Activated B cell treated with CpG ODN at 0.5 μM for 24 hours (primary cell): ENCODE measurements at regions not wholly inside any gene's neighbourhood (a gene's known extent, or its start where the extent isn't known, plus 50 kb on each side); places are given as distances from the start of the nearest gene placed in this dataset.

Source experiments
- ATAC-seq: fragments of 200-7000 bp; cut with Tn5 transposase; one replicate; pipeline ENCODE4 v1.10.0; 2021; ENCODE audit warnings: low read depth, mild to moderate bottlenecking, moderate library complexity
- CTCF ChIA-PET: fragments of 350-600 bp; sonication (Branson Sonifier 250); formaldehyde crosslinking; loops from one replicate; lab custom pipeline; 2021; ENCODE audit warnings: antibody characterized with exemption; lab: Charles Lee
- POLR2A ChIA-PET: fragments of 350-600 bp; sonication (Branson Sonifier 250); formaldehyde crosslinking; loops from one replicate; lab custom pipeline; 2021; ENCODE audit warnings: antibody characterized with exemption; lab: Charles Lee
- DNase-seq: peaks from one replicate; pipeline ENCODE4 v3.0.0; 2022
- H3K27ac Mint-ChIP-seq: one replicate; pipeline ENCODE4 v1.8.0; 2020; ENCODE audit warnings: mixed read lengths
- H3K27me3 Mint-ChIP-seq: one replicate; pipeline ENCODE4 v1.8.0; 2021; ENCODE audit warnings: mixed read lengths
- H3K36me3 Mint-ChIP-seq: one replicate; pipeline ENCODE4 v1.8.0; 2021; ENCODE audit warnings: low read depth, mixed read lengths
- H3K4me1 Mint-ChIP-seq: one replicate; pipeline ENCODE4 v1.8.0; 2021; ENCODE audit warnings: mixed read lengths
- H3K4me3 Mint-ChIP-seq: one replicate; pipeline ENCODE4 v1.8.0; 2020; ENCODE audit warnings: mild to moderate bottlenecking, mixed read lengths
- H3K9me3 Mint-ChIP-seq: one replicate; pipeline ENCODE4 v1.8.0; 2020; ENCODE audit warnings: mixed read lengths
- intact Hi-C: fragments of 100-400 bp; cut with micrococcal nuclease; formaldehyde crosslinking; loops from one replicate; pipeline ENCODE4 v1.15.1; 2024
- TF ChIP-seq, protein P1 (sequence below): fragments of 200-600 bp; IDR thresholded peaks from one replicate; pipeline ENCODE4 v1.8.0; 2022; ENCODE audit warnings: antibody characterized with exemption, mild to moderate bottlenecking

DNA sequence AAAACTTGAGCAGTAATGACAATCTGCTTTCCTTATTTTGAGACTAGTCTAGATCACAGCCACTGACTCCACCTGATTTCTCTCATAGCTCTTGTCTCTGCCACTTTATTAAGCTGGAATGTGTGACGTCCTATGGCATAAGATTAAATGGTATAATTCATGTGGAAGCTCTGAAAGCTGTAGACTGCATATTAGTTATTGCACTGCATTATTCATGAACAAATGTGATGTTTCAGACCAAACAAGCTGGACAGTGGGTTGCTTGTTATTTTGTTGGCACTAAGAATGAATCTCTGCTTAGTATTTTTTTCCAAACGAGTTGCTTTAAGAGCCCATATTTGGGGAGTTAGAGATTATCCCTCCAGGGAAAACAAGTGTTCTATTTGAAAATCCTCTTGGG lies 1218.5 kb downstream of the SUCLG1 start:
- DNase-seq (no peak), ATAC-seq (no peak)
- no peak overlapping the region for H3K27ac Mint-ChIP-seq
- no peaks in the 10 kb centered on the region for H3K36me3 Mint-ChIP-seq
- intact Hi-C loops: no loop called here
- ChIA-PET CTCF (no interaction called here), POLR2A (no interaction called here)
- TF ChIP-seq, protein P1, sequence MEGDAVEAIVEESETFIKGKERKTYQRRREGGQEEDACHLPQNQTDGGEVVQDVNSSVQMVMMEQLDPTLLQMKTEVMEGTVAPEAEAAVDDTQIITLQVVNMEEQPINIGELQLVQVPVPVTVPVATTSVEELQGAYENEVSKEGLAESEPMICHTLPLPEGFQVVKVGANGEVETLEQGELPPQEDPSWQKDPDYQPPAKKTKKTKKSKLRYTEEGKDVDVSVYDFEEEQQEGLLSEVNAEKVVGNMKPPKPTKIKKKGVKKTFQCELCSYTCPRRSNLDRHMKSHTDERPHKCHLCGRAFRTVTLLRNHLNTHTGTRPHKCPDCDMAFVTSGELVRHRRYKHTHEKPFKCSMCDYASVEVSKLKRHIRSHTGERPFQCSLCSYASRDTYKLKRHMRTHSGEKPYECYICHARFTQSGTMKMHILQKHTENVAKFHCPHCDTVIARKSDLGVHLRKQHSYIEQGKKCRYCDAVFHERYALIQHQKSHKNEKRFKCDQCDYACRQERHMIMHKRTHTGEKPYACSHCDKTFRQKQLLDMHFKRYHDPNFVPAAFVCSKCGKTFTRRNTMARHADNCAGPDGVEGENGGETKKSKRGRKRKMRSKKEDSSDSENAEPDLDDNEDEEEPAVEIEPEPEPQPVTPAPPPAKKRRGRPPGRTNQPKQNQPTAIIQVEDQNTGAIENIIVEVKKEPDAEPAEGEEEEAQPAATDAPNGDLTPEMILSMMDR: no peak
- H3K27me3 Mint-ChIP-seq: no peaks in the 10 kb centered on the region
- H3K4me3 Mint-ChIP-seq: no peak overlapping the region
- H3K4me1 Mint-ChIP-seq: no peaks in the 10 kb centered on the region
- H3K9me3 Mint-ChIP-seq: peaks cover 6% of the 10 kb centered on the region

DNA sequence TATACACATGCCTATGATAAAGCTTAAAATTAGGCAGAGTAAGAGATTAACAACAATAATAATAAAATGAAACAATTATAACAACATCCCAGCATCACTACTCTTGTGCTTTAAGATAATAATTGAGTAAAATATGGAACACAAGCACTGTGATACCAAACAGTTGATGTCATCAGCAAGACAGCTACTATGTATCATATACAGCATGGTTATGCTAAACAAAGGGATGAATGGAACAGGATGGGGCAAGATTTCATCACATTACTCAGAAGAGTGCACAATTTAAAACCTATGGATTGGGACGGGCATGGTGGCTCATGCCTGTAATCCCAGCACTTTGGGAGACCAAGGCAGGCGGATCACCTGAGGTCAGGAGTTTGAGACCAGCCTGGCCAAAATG lies 1221.0 kb downstream of the SUCLG1 start:
- Mint-ChIP-seq H3K4me1 (no peaks in the 10 kb centered on the region), H3K27ac (no peak overlapping the region), H3K4me3 (no peak overlapping the region), H3K27me3 (no peaks in the 10 kb centered on the region), H3K36me3 (no peaks in the 10 kb centered on the region), H3K9me3 (peaks cover 9% of the 10 kb centered on the region)
- intact Hi-C loops: no loop called here
- ATAC-seq (no peak), DNase-seq (no peak)
- ChIA-PET CTCF (no interaction called here), POLR2A (no interaction called here)
- TF ChIP-seq, protein P1: no peak

DNA sequence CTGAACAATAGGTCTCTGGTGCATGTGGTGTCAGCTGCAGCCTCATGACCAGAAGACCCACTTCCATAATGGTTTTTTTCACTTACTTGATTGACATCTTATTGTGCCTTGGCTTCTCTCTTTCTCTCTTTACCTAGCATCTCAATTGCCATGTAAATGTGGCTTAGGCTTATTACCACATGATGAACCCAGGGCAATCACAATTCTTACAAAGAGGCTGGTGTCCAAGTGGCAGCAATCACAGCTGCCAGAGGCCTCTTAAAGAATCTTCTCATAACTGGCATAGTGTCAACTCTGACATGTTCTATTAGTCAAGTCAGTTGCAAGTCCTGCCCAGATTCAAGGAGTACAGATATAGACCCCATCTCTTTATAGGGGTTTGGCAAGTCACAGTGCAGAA lies 1224.8 kb downstream of the SUCLG1 start:
- H3K4me3 Mint-ChIP-seq: no peak overlapping the region
- H3K9me3 Mint-ChIP-seq: peaks cover 12% of the 10 kb centered on the region
- H3K36me3 Mint-ChIP-seq: no peaks in the 10 kb centered on the region
- POLR2A ChIA-PET: no interaction called here
- intact Hi-C loops: no loop called here
- no peak for DNase-seq
- no peaks in the 10 kb centered on the region for H3K27me3 Mint-ChIP-seq
- CTCF ChIA-PET: no interaction called here
- TF ChIP-seq, protein P1: no peak
- no peak for ATAC-seq
- no peak overlapping the region for H3K27ac Mint-ChIP-seq
- no peaks in the 10 kb centered on the region for H3K4me1 Mint-ChIP-seq

DNA sequence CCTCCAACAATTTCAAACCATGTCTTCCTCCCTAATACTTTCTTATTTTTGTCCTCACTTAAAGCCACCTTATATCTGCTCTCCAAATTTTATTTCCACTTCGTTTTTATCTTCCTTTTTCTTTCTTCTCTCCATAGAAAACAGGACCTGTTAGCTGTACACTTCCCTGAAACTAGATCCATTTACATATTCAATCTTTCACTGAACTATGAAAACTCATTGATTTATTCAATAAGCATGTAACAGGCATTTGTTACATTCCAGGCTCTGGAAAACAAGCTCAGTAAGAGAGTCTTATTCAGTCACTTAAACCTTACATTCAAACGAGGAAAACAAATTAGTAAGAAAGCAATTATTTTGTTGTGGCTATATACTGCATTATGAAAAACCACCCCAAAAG lies 1225.3 kb downstream of the SUCLG1 start:
- DNase-seq (no peak), ATAC-seq (no peak)
- Mint-ChIP-seq H3K27ac (no peak overlapping the region), H3K27me3 (no peaks in the 10 kb centered on the region), H3K36me3 (no peaks in the 10 kb centered on the region), H3K4me3 (no peak overlapping the region), H3K4me1 (no peaks in the 10 kb centered on the region), H3K9me3 (peaks cover 12% of the 10 kb centered on the region)
- intact Hi-C loops: no loop called here
- ChIA-PET POLR2A (no interaction called here), CTCF (no interaction called here)
- TF ChIP-seq, protein P1: no peak

DNA sequence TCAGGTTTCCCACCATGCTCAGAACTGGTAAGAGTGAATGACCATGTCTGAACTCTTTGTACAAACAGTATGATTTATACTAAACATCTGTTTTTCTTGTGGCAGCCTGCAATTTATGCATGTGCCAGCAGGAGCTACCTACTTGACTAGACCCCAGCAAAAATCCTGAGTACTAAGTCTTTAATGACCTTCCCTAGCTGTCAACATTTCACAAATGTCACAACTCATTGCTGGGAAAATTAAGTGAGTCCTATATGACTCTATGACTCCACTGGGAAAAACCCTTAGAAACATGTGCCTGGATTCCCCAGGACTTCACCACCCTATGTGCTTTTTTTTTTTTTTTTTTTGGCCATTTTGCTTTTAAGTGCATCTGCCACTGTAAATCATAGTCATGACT lies 1225.8 kb downstream of the SUCLG1 start:
- Mint-ChIP-seq H3K27me3 (no peaks in the 10 kb centered on the region), H3K27ac (no peak overlapping the region), H3K9me3 (peaks cover 12% of the 10 kb centered on the region), H3K36me3 (no peaks in the 10 kb centered on the region), H3K4me3 (no peak overlapping the region), H3K4me1 (no peaks in the 10 kb centered on the region)
- ATAC-seq (no peak), DNase-seq (no peak)
- TF ChIP-seq, protein P1: no peak
- intact Hi-C loops: no loop called here
- ChIA-PET POLR2A (no interaction called here), CTCF (no interaction called here)
